ENCODE measurements at regions not wholly inside any gene's neighbourhood (a gene's known extent, or its start where the extent isn't known, plus 50 kb on each side); places are given as distances from the start of the nearest gene placed in this dataset.

DNA sequence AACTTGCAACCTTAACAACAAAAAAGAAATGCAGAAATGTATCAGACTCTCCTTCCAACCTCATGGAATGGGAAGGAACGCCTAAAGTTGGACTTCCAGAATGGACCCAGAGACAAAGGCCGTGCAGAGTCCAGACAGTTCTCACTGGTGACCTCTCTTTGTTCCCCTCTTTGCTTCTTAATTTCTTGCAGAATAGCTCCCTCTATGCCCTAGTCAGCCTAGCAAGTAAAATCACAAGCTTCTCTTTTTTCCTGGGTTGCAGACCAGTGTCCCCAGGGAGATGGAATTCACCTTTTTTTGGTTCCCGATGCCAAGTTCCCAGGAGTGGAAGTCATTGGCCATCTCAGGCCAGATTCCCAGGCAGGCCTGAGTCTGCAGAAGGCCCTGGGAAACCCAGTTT lies 278.0 kb downstream of the CCSER2 start:
- TF ChIP-seq, protein P1, sequence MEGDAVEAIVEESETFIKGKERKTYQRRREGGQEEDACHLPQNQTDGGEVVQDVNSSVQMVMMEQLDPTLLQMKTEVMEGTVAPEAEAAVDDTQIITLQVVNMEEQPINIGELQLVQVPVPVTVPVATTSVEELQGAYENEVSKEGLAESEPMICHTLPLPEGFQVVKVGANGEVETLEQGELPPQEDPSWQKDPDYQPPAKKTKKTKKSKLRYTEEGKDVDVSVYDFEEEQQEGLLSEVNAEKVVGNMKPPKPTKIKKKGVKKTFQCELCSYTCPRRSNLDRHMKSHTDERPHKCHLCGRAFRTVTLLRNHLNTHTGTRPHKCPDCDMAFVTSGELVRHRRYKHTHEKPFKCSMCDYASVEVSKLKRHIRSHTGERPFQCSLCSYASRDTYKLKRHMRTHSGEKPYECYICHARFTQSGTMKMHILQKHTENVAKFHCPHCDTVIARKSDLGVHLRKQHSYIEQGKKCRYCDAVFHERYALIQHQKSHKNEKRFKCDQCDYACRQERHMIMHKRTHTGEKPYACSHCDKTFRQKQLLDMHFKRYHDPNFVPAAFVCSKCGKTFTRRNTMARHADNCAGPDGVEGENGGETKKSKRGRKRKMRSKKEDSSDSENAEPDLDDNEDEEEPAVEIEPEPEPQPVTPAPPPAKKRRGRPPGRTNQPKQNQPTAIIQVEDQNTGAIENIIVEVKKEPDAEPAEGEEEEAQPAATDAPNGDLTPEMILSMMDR (conservative IDR thresholded peaks at IDR 0.05; ENCODE audit: low read length), result no peak
- TF ChIP-seq EZH2phosphoT487 (IDR thresholded peaks at IDR 0.05; ENCODE audit: borderline replicate concordance), result no peak

Measured in Loucy (cell line).